ENCODE measurements at regions not wholly inside any gene's neighbourhood (a gene's known extent, or its start where the extent isn't known, plus 50 kb on each side); places are given as distances from the start of the nearest gene placed in this dataset.

DNA sequence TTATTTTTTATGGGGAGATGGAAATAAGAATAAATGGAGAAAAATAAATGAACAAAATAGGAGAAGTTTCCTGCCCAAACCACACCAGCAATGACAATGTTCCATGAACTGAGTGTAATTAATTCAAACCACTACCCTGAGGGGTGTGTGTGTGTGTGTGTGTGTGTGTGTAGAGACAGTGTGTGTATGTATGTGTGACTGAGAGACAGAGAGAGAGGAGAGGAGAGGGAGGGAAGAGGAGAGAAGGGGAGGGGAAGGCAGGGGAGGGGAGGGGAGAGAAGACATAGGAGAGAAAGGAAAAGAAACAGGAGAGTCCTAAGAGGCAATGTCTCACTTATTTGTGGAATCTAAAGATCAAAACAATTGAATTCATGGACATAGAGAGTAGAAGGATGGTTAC, 65.0 kb upstream of the POU2AF1 start:
- no peak for DNase-seq (ENCODE audit: low read depth)

DNA sequence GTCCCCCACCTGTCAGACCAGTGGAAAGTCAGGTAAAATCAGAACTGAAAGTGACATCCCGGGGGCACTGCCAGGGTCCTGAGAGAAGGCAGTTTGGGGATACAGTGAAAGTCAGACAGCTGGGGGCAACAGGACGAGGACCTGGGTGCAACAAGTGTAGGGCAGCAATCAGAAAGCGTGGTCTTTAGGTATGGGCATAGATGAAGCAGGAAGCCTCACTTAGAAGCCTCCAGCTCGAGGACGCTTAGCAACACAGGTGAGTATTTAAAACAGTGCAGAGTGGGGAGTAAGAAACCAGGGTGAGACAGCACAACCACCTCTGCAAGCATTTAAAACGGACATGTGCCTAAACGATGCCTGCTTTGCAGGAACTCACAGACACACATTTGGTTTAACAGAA, 64.6 kb upstream of the POU2AF1 start:
- no peak for DNase-seq (ENCODE audit: low read depth)

DNA sequence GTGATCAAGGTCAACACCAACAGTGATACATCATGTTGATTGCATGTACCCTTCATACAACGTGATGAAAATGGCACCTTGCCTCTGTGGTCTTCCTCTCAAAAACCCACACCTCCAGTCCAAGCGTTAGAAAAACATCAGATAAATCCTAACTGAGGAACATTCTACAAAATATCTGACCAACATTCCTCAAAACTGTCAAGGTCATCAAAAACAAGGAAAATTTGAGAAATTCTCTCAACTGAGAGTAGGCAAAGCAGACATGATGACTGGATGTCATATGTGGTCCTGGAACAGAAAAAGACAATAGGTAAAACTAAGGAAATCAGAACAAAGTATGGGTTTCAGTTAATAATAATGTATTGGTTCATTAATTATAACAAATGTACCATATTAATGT, 64.0 kb upstream of the POU2AF1 start:
- no peak for DNase-seq (ENCODE audit: low read depth)

GRCh38 chr11:111441443-111441842, 62.4 kb upstream of the POU2AF1 start:
- no peak for DNase-seq (ENCODE audit: low read depth)

DNA sequence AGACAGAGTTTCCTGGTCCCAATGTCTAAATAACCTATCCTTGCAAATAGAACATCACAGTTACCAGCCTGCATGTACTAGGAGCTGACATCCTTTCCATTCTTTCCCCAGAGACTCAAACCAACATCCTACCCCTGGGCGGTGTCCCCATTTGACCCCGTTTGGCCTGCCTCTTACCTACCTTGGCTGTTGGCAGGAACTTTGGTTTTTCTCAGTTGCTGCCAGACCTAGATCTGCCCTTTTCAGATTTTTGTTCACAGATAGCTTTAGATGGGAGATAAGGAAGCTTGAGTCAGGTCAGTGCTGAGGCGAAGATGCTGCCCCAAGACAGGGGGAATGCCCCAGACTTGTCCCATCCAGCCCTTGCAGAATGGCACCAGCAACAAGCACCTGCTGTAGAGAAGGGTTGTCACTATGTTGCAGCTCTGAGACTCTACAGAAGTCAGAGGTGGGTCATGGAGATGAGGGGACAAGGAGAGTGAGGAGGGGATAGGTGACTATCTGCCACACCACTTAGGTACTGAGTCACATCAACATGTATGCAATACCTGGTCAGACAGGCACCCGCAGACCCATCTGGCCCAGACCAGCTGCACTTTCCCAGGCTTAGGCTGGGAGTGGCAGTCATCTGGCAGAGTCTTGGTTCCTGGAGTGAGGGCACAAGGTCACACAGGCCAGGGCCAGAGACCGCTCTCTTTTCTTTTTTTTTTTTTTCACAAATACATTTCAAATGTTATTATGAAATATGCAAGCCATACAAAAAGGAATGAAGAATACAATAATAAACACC, 61.5 kb upstream of the POU2AF1 start:
- no peak for DNase-seq (ENCODE audit: low read depth)

DNA sequence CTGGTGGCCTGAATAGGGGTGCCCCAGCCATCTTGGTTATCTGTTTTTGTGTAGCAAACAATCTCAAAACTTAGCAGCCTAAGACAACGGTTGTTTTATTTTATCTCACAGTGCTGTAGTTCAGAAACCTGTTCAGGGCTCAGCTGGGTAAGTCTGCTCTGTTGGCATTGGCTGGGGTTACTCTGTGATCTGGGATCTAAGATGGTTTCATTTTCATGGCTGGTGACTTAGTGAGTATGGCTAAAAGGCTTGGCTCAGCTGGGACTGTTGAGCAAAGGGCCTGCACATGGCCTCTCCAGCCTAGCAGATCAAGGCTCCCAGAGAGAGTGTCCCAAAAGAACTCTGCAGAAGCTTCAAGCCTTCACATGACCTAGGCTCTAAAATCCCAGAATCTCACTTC, 60.8 kb upstream of the POU2AF1 start:
- no peak for DNase-seq (ENCODE audit: low read depth)

- no peak for DNase-seq (ENCODE audit: low read depth)
Observed at GRCh38 chr11:111438846-111439520, 59.9 kb upstream of the POU2AF1 start.

GRCh38 chr11:111438168-111438567, 59.1 kb upstream of the POU2AF1 start:
- DNase-seq (ENCODE audit: low read depth), result no peak

GRCh38 chr11:111435046-111435698, 56.1 kb upstream of the POU2AF1 start:
- DNase-seq (ENCODE audit: low read depth), result no peak

DNA sequence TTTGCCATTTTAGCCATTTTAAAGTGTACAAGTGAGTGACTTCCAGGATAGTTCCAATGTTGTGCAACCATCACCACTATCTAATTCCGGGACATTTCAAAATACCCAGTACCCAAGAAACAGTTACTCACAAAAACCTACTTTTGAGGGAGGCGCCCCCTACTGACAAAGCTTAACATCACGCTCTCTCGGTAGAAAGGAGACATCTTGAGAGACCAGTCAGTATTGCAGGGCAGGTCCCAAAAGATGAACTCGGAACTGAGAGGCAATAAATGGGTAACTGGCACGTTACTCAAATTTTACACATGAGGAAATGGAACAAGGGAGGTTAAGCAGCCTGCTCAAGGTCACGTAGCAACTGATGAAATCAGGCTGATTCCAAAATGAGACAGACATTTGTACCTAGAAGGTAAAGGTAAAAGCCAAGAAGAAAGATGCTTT, 50.0 kb upstream of the POU2AF1 start:
- peak; percentile 8 for DNase-seq (ENCODE audit: low read depth)
